OCI-M2 (cell line): ENCODE measurements at regions not wholly inside any gene's neighbourhood (a gene's known extent, or its start where the extent isn't known, plus 50 kb on each side); places are given as distances from the start of the nearest gene placed in this dataset.

Source experiments
- DNase-seq: peaks from one replicate; lab custom pipeline; 2025; ENCODE audit not compliant: unreplicated experiment; lab: John Stamatoyannopoulos, UW

- no peak for DNase-seq
These were observed 599.2 kb upstream of the PCDH15 start for GRCh38 chr10:55400075-55400849.

GRCh38 chr10:55398497-55398882 lies 597.5 kb upstream of the PCDH15 start:
- no peak for DNase-seq

- DNase-seq, result no peak
These were observed 596.9 kb upstream of the PCDH15 start for GRCh38 chr10:55397777-55398496.

GRCh38 chr10:55378196-55378595 lies 577.2 kb upstream of the PCDH15 start:
- no peak for DNase-seq

- no peak for DNase-seq
These were observed 573.9 kb upstream of the PCDH15 start for GRCh38 chr10:55374917-55375316.

GRCh38 chr10:55374060-55374459 lies 573.0 kb upstream of the PCDH15 start:
- no peak for DNase-seq

- no peak for DNase-seq
These were observed 568.8 kb upstream of the PCDH15 start for GRCh38 chr10:55369670-55370420.

GRCh38 chr10:55368467-55368866 lies 567.4 kb upstream of the PCDH15 start:
- DNase-seq, result no peak

GRCh38 chr10:55367555-55367954 lies 566.5 kb upstream of the PCDH15 start:
- DNase-seq, result no peak

GRCh38 chr10:55358539-55358938 lies 557.5 kb upstream of the PCDH15 start:
- DNase-seq, result no peak

- no peak for DNase-seq
These were observed 552.4 kb upstream of the PCDH15 start for GRCh38 chr10:55353414-55353813.

- DNase-seq, result no peak
These were observed 550.4 kb upstream of the PCDH15 start for GRCh38 chr10:55351431-55351830.

- no peak for DNase-seq
These were observed 547.5 kb upstream of the PCDH15 start for GRCh38 chr10:55348534-55348933.

GRCh38 chr10:55330486-55330885 lies 529.5 kb upstream of the PCDH15 start:
- no peak for DNase-seq

GRCh38 chr10:55329796-55330195 lies 528.8 kb upstream of the PCDH15 start:
- no peak for DNase-seq

GRCh38 chr10:55320187-55320700 lies 519.2 kb upstream of the PCDH15 start:
- no peak for DNase-seq

- no peak for DNase-seq
These were observed 511.0 kb upstream of the PCDH15 start for GRCh38 chr10:55311848-55312635.

GRCh38 chr10:55310143-55310542 lies 509.1 kb upstream of the PCDH15 start:
- DNase-seq, result no peak

GRCh38 chr10:55305285-55305684 lies 504.3 kb upstream of the PCDH15 start:
- no peak for DNase-seq

GRCh38 chr10:55287346-55287745 lies 486.3 kb upstream of the PCDH15 start:
- DNase-seq, result no peak

GRCh38 chr10:55283031-55283430 lies 482.0 kb upstream of the PCDH15 start:
- no peak for DNase-seq
